ENCODE measurements at regions not wholly inside any gene's neighbourhood (a gene's known extent, or its start where the extent isn't known, plus 50 kb on each side); places are given as distances from the start of the nearest gene placed in this dataset.

GRCh38 chr13:70249332-70250064 is 141.2 kb upstream of the KLHL1 start:
- Histone ChIP-seq H3F3A (ENCODE audit: insufficient read depth) (no peaks in the 10 kb centered on the region), H4K20me1 (ENCODE audit: low read depth, low read length) (no peaks in the 10 kb centered on the region), H3K79me2 (ENCODE audit: insufficient read depth, low read length) (no peaks in the 10 kb centered on the region), H3K27me3 (ENCODE audit: low read length) (no peaks in the 10 kb centered on the region), H2AFZ (ENCODE audit: low read depth, low read length, severe bottlenecking) (no peak overlapping the region), H3K4me3 (ENCODE audit: insufficient read depth, low read length, poor library complexity, severe bottlenecking) (no peak overlapping the region), H3K36me3 (ENCODE audit: low read length) (no peaks in the 10 kb centered on the region), H3K9me2 (replicated peaks; ENCODE audit: insufficient read depth, low read length) (no peaks in the 10 kb centered on the region), H3K4me2 (ENCODE audit: low read depth, low read length, poor library complexity, severe bottlenecking) (no peak overlapping the region), H3K9ac (ENCODE audit: low read length) (no peak overlapping the region), H3K9me3 (ENCODE audit: insufficient read depth, low read length) (no peaks in the 10 kb centered on the region), H3K27ac (ENCODE audit: low read depth, low read length) (no peak overlapping the region)
- TF ChIP-seq EZH2phosphoT487 (conservative IDR thresholded peaks at IDR 0.05; ENCODE audit: low read length) (no peak), CTCF (IDR thresholded peaks at IDR 0.05; ENCODE audit: insufficient read depth, low read length, poor library complexity, severe bottlenecking) (no peak)

- Histone ChIP-seq H3K4me2 (ENCODE audit: low read depth, low read length, poor library complexity, severe bottlenecking) (no peak overlapping the region), H3K9me2 (replicated peaks; ENCODE audit: insufficient read depth, low read length) (no peaks in the 10 kb centered on the region), H3K79me2 (ENCODE audit: insufficient read depth, low read length) (no peaks in the 10 kb centered on the region), H3K9ac (ENCODE audit: low read length) (no peak overlapping the region), H3K36me3 (ENCODE audit: low read length) (no peaks in the 10 kb centered on the region), H3K27me3 (ENCODE audit: low read length) (no peaks in the 10 kb centered on the region), H3K4me3 (ENCODE audit: insufficient read depth, low read length, poor library complexity, severe bottlenecking) (no peak overlapping the region), H3K9me3 (ENCODE audit: insufficient read depth, low read length) (no peaks in the 10 kb centered on the region), H2AFZ (ENCODE audit: low read depth, low read length, severe bottlenecking) (no peak overlapping the region), H3F3A (ENCODE audit: insufficient read depth) (no peaks in the 10 kb centered on the region), H4K20me1 (ENCODE audit: low read depth, low read length) (no peaks in the 10 kb centered on the region), H3K27ac (ENCODE audit: low read depth, low read length) (no peak overlapping the region)
- TF ChIP-seq CTCF (IDR thresholded peaks at IDR 0.05; ENCODE audit: insufficient read depth, low read length, poor library complexity, severe bottlenecking) (no peak), EZH2phosphoT487 (conservative IDR thresholded peaks at IDR 0.05; ENCODE audit: low read length) (no peak)
Observed at GRCh38 chr13:70237131-70237530, 128.9 kb upstream of the KLHL1 start.

DNA sequence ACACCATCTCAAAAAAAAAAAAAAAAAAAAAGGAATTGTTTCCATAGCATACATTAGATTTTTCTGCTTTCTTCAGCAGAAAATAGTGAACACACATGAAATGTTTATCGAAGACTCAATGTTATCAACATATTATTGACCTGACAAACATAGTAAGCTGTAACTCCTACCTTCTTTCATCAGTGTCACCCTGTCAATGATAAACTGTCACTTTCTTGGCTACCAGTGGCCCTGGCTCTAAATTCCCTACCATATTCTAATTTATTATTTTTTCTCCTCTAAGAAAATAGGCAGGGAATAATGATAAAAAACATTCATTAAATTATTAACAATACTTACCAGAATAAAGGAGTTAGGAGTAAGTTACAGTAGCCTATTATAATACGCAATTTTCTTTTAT is 127.3 kb upstream of the KLHL1 start:
- no peak for TF ChIP-seq EZH2phosphoT487 (conservative IDR thresholded peaks at IDR 0.05; ENCODE audit: low read length)
- TF ChIP-seq CTCF (IDR thresholded peaks at IDR 0.05; ENCODE audit: insufficient read depth, low read length, poor library complexity, severe bottlenecking), result no peak
- Histone ChIP-seq H3K36me3 (ENCODE audit: low read length) (no peaks in the 10 kb centered on the region), H3K4me2 (ENCODE audit: low read depth, low read length, poor library complexity, severe bottlenecking) (no peak overlapping the region), H3K4me3 (ENCODE audit: insufficient read depth, low read length, poor library complexity, severe bottlenecking) (no peak overlapping the region), H3K27ac (ENCODE audit: low read depth, low read length) (no peak overlapping the region), H3K79me2 (ENCODE audit: insufficient read depth, low read length) (no peaks in the 10 kb centered on the region), H3K27me3 (ENCODE audit: low read length) (no peaks in the 10 kb centered on the region), H3F3A (ENCODE audit: insufficient read depth) (no peaks in the 10 kb centered on the region), H3K9ac (ENCODE audit: low read length) (no peak overlapping the region), H4K20me1 (ENCODE audit: low read depth, low read length) (no peaks in the 10 kb centered on the region), H3K9me2 (replicated peaks; ENCODE audit: insufficient read depth, low read length) (no peaks in the 10 kb centered on the region), H3K9me3 (ENCODE audit: insufficient read depth, low read length) (no peaks in the 10 kb centered on the region), H2AFZ (ENCODE audit: low read depth, low read length, severe bottlenecking) (no peak overlapping the region)
